SKM-1 (cell line): ENCODE measurements at regions not wholly inside any gene's neighbourhood (a gene's known extent, or its start where the extent isn't known, plus 50 kb on each side); places are given as distances from the start of the nearest gene placed in this dataset.
"Not testable (repeated sequence)": the region's sequence is repeated elsewhere in the genome, so short reads cannot be mapped to it uniquely, and the experiment has no call there.

Experiments used
- DNase-seq: peaks from one replicate; lab custom pipeline; 2025; ENCODE audit not compliant: unreplicated experiment; lab: John Stamatoyannopoulos, UW

GRCh38 chr1:224529844-224530243 lies 86.3 kb upstream of the CNIH3 start:
- DNase-seq: no peak

- DNase-seq: no peak
Measured at GRCh38 chr1:224533517-224533916, 82.6 kb upstream of the CNIH3 start.

GRCh38 chr1:224534731-224535130 lies 81.4 kb upstream of the CNIH3 start:
- DNase-seq: no peak

- DNase-seq: no peak
Measured at GRCh38 chr1:224535641-224536040, 80.5 kb upstream of the CNIH3 start.

- no peak for DNase-seq
Measured at GRCh38 chr1:224539971-224540370, 76.1 kb upstream of the CNIH3 start.

GRCh38 chr1:224540535-224540934 lies 75.6 kb upstream of the CNIH3 start:
- DNase-seq: no peak

- no peak for DNase-seq
Measured at GRCh38 chr1:224541072-224541790, 74.9 kb upstream of the CNIH3 start.

GRCh38 chr1:224541901-224542630 lies 74.1 kb upstream of the CNIH3 start:
- DNase-seq: no peak

- peak; percentile 51 for DNase-seq
Measured at GRCh38 chr1:224542783-224543440, 73.2 kb upstream of the CNIH3 start.

GRCh38 chr1:224543453-224543852 lies 72.7 kb upstream of the CNIH3 start:
- no peak for DNase-seq

GRCh38 chr1:224544346-224545110 lies 71.6 kb upstream of the CNIH3 start:
- DNase-seq: no peak

- DNase-seq: no peak
Measured at GRCh38 chr1:224545571-224545970, 70.5 kb upstream of the CNIH3 start.

GRCh38 chr1:224548676-224549075 lies 67.4 kb upstream of the CNIH3 start:
- no peak for DNase-seq

- not testable (repeated sequence) for DNase-seq
Measured at GRCh38 chr1:224551189-224551588, 64.9 kb upstream of the CNIH3 start.

- DNase-seq: no peak
Measured at GRCh38 chr1:224554056-224554455, 62.1 kb upstream of the CNIH3 start.

- no peak for DNase-seq
Measured at GRCh38 chr1:224554620-224555259, 61.4 kb upstream of the CNIH3 start.

GRCh38 chr1:224558904-224559303 lies 57.2 kb upstream of the CNIH3 start:
- DNase-seq: no peak

- no peak for DNase-seq
Measured at GRCh38 chr1:224559981-224560728, 56.0 kb upstream of the CNIH3 start.

- DNase-seq: not testable (repeated sequence)
Measured at GRCh38 chr1:224562881-224563280, 53.2 kb upstream of the CNIH3 start.

- DNase-seq: no peak
Measured at GRCh38 chr1:224563666-224564065, 52.5 kb upstream of the CNIH3 start.
